HEK293 (cell line): ENCODE measurements at regions not wholly inside any gene's neighbourhood (a gene's known extent, or its start where the extent isn't known, plus 50 kb on each side); places are given as distances from the start of the nearest gene placed in this dataset.

Experiments used
- KLF16 ChIP-seq: fragments of 450-650 bp; formaldehyde crosslinking; IDR thresholded peaks from 2 replicates; pipeline ENCODE4 v1.5.1; 2017; ENCODE audit warnings: missing biosample characterization, missing genetic modification characterization
- KLF8 ChIP-seq: fragments of 450-650 bp; formaldehyde crosslinking; IDR thresholded peaks from 2 replicates; pipeline ENCODE4 v1.5.1; 2016; ENCODE audit warnings: missing biosample characterization, missing genetic modification characterization
- RBAK ChIP-seq: fragments of 450-650 bp; formaldehyde crosslinking; IDR thresholded peaks from 2 replicates; pipeline ENCODE4 v1.5.1; 2016; ENCODE audit warnings: missing biosample characterization, missing genetic modification characterization
- TCF7L2 ChIP-seq: IDR thresholded peaks from 2 replicates; pipeline ENCODE4 v1.6.1; 2011; ENCODE audit warnings: low read depth, mild to moderate bottlenecking, inconsistent platforms, low read length, moderate library complexity, borderline replicate concordance
- ZNF529 ChIP-seq: fragments of 450-650 bp; formaldehyde crosslinking; IDR thresholded peaks from 2 replicates; pipeline ENCODE4 v1.5.1; 2017; ENCODE audit warnings: missing genetic modification characterization, missing biosample characterization; ENCODE audit not compliant: insufficient replicate concordance
- ZNF558 ChIP-seq: fragments of 450-650 bp; formaldehyde crosslinking; IDR thresholded peaks from 2 replicates; pipeline ENCODE4 v1.5.1; 2016; ENCODE audit warnings: missing biosample characterization, missing genetic modification characterization
- TF ChIP-seq, protein P1 (sequence below): sonication (generic); formaldehyde crosslinking; IDR thresholded peaks from 2 replicates; pipeline ENCODE4 v1.8.1; 2022; ENCODE audit warnings: mild to moderate bottlenecking, moderate library complexity, missing genetic modification reagents
- TF ChIP-seq, protein P2 (sequence below): fragments of 450-650 bp; formaldehyde crosslinking; IDR thresholded peaks from 2 replicates; pipeline ENCODE4 v1.5.1; 2016; ENCODE audit warnings: missing biosample characterization, missing genetic modification characterization
- TF ChIP-seq, protein P3 (sequence below): fragments of 450-650 bp; formaldehyde crosslinking; IDR thresholded peaks from 2 replicates; pipeline ENCODE4 v1.5.1; 2016; ENCODE audit warnings: missing biosample characterization, missing genetic modification characterization
- TF ChIP-seq, protein P4 (sequence below): fragments of 450-650 bp; formaldehyde crosslinking; IDR thresholded peaks from 2 replicates; pipeline ENCODE4 v1.5.1; 2016; ENCODE audit warnings: missing biosample characterization, missing genetic modification characterization
- TF ChIP-seq, protein P5 (sequence below): fragments of 450-650 bp; formaldehyde crosslinking; IDR thresholded peaks from 2 replicates; pipeline ENCODE4 v1.5.1; 2016; ENCODE audit warnings: missing biosample characterization, missing genetic modification characterization

DNA sequence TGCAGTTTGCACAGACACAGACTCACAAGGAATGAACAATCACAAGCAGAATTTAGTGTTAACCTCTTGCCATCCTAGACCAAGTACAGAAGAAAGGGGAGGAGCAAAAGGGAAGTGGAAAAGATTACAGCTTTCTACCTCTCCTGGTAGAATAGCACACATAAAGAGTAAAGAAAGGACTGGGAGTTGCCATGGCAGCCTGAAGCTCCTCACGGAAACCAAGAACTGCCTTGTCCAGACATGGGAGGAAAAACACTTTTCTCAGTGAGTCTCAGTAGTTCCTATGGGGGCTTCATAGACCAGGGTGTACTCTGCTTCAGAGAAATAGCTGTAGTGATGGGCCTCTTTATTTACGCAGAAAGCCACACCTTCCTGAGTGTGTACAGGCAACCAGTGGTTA is 114.7 kb upstream of the GAP43 start:
- TF ChIP-seq, protein P1, sequence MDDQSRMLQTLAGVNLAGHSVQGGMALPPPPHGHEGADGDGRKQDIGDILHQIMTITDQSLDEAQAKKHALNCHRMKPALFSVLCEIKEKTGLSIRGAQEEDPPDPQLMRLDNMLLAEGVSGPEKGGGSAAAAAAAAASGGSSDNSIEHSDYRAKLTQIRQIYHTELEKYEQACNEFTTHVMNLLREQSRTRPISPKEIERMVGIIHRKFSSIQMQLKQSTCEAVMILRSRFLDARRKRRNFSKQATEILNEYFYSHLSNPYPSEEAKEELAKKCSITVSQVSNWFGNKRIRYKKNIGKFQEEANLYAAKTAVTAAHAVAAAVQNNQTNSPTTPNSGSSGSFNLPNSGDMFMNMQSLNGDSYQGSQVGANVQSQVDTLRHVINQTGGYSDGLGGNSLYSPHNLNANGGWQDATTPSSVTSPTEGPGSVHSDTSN (CRISPR knock-in tag) = no peak
- TF ChIP-seq ZNF529 (tag by site-specific recombination) (no peak), KLF16 (tag by site-specific recombination) (no peak), RBAK (no peak), TCF7L2 (no peak), KLF8 (tag by site-specific recombination) (no peak), ZNF558 (tag by site-specific recombination) (no peak)
- TF ChIP-seq, protein P2, sequence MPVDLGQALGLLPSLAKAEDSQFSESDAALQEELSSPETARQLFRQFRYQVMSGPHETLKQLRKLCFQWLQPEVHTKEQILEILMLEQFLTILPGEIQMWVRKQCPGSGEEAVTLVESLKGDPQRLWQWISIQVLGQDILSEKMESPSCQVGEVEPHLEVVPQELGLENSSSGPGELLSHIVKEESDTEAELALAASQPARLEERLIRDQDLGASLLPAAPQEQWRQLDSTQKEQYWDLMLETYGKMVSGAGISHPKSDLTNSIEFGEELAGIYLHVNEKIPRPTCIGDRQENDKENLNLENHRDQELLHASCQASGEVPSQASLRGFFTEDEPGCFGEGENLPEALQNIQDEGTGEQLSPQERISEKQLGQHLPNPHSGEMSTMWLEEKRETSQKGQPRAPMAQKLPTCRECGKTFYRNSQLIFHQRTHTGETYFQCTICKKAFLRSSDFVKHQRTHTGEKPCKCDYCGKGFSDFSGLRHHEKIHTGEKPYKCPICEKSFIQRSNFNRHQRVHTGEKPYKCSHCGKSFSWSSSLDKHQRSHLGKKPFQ (tag by site-specific recombination) = no peak
- TF ChIP-seq, protein P3, sequence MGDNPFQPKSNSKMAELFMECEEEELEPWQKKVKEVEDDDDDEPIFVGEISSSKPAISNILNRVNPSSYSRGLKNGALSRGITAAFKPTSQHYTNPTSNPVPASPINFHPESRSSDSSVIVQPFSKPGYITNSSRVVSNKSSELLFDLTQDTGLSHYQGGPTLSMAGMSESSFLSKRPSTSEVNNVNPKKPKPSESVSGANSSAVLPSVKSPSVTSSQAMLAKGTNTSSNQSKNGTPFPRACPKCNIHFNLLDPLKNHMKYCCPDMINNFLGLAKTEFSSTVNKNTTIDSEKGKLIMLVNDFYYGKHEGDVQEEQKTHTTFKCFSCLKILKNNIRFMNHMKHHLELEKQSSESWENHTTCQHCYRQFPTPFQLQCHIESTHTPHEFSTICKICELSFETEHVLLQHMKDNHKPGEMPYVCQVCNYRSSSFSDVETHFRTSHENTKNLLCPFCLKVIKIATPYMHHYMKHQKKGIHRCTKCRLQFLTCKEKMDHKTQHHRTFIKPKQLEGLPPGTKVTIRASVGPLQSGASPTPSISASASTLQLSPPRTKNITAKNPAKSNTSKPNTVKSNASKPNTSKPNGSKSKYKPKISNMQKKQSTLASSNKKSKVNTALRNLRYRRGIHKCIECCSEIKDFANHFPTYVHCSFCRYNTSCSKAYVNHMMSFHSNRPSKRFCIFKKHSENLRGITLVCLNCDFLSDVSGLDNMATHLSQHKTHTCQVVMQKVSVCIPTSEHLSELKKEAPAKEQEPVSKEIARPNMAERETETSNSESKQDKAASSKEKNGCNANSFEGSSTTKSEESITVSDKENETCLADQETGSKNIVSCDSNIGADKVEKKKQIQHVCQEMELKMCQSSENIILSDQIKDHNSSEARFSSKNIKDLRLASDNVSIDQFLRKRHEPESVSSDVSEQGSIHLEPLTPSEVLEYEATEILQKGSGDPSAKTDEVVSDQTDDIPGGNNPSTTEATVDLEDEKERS (tag by site-specific recombination) = no peak
- TF ChIP-seq, protein P4, sequence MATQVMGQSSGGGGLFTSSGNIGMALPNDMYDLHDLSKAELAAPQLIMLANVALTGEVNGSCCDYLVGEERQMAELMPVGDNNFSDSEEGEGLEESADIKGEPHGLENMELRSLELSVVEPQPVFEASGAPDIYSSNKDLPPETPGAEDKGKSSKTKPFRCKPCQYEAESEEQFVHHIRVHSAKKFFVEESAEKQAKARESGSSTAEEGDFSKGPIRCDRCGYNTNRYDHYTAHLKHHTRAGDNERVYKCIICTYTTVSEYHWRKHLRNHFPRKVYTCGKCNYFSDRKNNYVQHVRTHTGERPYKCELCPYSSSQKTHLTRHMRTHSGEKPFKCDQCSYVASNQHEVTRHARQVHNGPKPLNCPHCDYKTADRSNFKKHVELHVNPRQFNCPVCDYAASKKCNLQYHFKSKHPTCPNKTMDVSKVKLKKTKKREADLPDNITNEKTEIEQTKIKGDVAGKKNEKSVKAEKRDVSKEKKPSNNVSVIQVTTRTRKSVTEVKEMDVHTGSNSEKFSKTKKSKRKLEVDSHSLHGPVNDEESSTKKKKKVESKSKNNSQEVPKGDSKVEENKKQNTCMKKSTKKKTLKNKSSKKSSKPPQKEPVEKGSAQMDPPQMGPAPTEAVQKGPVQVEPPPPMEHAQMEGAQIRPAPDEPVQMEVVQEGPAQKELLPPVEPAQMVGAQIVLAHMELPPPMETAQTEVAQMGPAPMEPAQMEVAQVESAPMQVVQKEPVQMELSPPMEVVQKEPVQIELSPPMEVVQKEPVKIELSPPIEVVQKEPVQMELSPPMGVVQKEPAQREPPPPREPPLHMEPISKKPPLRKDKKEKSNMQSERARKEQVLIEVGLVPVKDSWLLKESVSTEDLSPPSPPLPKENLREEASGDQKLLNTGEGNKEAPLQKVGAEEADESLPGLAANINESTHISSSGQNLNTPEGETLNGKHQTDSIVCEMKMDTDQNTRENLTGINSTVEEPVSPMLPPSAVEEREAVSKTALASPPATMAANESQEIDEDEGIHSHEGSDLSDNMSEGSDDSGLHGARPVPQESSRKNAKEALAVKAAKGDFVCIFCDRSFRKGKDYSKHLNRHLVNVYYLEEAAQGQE (tag by site-specific recombination) = no peak
- TF ChIP-seq, protein P5, sequence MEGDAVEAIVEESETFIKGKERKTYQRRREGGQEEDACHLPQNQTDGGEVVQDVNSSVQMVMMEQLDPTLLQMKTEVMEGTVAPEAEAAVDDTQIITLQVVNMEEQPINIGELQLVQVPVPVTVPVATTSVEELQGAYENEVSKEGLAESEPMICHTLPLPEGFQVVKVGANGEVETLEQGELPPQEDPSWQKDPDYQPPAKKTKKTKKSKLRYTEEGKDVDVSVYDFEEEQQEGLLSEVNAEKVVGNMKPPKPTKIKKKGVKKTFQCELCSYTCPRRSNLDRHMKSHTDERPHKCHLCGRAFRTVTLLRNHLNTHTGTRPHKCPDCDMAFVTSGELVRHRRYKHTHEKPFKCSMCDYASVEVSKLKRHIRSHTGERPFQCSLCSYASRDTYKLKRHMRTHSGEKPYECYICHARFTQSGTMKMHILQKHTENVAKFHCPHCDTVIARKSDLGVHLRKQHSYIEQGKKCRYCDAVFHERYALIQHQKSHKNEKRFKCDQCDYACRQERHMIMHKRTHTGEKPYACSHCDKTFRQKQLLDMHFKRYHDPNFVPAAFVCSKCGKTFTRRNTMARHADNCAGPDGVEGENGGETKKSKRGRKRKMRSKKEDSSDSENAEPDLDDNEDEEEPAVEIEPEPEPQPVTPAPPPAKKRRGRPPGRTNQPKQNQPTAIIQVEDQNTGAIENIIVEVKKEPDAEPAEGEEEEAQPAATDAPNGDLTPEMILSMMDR (tag by site-specific recombination) = no peak
